Astrocyte of the cerebellum (primary cell): ENCODE measurements at regions not wholly inside any gene's neighbourhood (a gene's known extent, or its start where the extent isn't known, plus 50 kb on each side); places are given as distances from the start of the nearest gene placed in this dataset.
"Not testable (repeated sequence)": the region's sequence is repeated elsewhere in the genome, so short reads cannot be mapped to it uniquely, and the experiment has no call there.

ENCODE experiments used
- DNase-seq: peaks from one replicate; pipeline ENCODE4 v3.0.0-alpha.2; 2011; ENCODE audit warnings: low read depth
- H3K4me3 ChIP-seq: 2 replicates; pipeline ENCODE4 v1.5.1; 2011; ENCODE audit warnings: mild to moderate bottlenecking, low read depth, low read length, moderate library complexity
- CTCF ChIP-seq: IDR thresholded peaks from 2 replicates; pipeline ENCODE4 v1.5.1; 2012; ENCODE audit warnings: low read length, low read depth, moderate library complexity, mild to moderate bottlenecking; ENCODE audit errors: missing control alignments
- in situ Hi-C: cut with HindIII; loops from 2 replicates; pipeline ENCODE4 v1.10.0; 2017; ENCODE audit warnings: low sequenced_read_pairs

- TF ChIP-seq CTCF = no peak
- in situ Hi-C loops = no loop called here
- H3K4me3 ChIP-seq = no peak overlapping the region
- no peak for DNase-seq
Observed at GRCh38 chr13:90838317-90838960, 509.0 kb upstream of the MIR17HG start.

- TF ChIP-seq CTCF = no peak
- H3K4me3 ChIP-seq = no peak overlapping the region
- in situ Hi-C loops = no loop called here
- DNase-seq = no peak
Observed at GRCh38 chr13:90839061-90839460, 508.4 kb upstream of the MIR17HG start.

- no peak overlapping the region for H3K4me3 ChIP-seq
- in situ Hi-C loops = no loop called here
- no peak for TF ChIP-seq CTCF
- no peak for DNase-seq
Observed at GRCh38 chr13:90846936-90847335, 500.6 kb upstream of the MIR17HG start.

- H3K4me3 ChIP-seq, in situ Hi-C loops: not testable (repeated sequence)
Observed at GRCh38 chr13:90853666-90854065, 493.8 kb upstream of the MIR17HG start.

GRCh38 chr13:90857921-90858320 is 489.6 kb upstream of the MIR17HG start:
- in situ Hi-C loops = no loop called here
- DNase-seq = no peak
- no peak overlapping the region for H3K4me3 ChIP-seq
- TF ChIP-seq CTCF = no peak

More at GRCh38 chr13:90853666-90854065, 493.8 kb upstream of the MIR17HG start:
- DNase-seq = not testable (repeated sequence)

GRCh38 chr13:90866006-90866405 is 481.5 kb upstream of the MIR17HG start:
- no peak overlapping the region for H3K4me3 ChIP-seq
- in situ Hi-C loops = no loop called here
- TF ChIP-seq CTCF = no peak
- no peak for DNase-seq

GRCh38 chr13:90867336-90867683 is 480.2 kb upstream of the MIR17HG start:
- in situ Hi-C loops = no loop called here
- DNase-seq = peak; percentile 65
- no peak overlapping the region for H3K4me3 ChIP-seq
- TF ChIP-seq CTCF = peak; percentile 81
